ENCODE measurements at regions not wholly inside any gene's neighbourhood (a gene's known extent, or its start where the extent isn't known, plus 50 kb on each side); places are given as distances from the start of the nearest gene placed in this dataset.

GRCh38 chr7:128145191-128145590 lies 95.9 kb upstream of the LEP start:
- no peak for DNase-seq (ENCODE audit: low read depth in 4 of 4, low spot score in 3 of 4)

- no peak for DNase-seq (ENCODE audit: low read depth in 4 of 4, low spot score in 3 of 4)
These were observed 95.0 kb upstream of the LEP start for GRCh38 chr7:128146052-128146451.

DNA sequence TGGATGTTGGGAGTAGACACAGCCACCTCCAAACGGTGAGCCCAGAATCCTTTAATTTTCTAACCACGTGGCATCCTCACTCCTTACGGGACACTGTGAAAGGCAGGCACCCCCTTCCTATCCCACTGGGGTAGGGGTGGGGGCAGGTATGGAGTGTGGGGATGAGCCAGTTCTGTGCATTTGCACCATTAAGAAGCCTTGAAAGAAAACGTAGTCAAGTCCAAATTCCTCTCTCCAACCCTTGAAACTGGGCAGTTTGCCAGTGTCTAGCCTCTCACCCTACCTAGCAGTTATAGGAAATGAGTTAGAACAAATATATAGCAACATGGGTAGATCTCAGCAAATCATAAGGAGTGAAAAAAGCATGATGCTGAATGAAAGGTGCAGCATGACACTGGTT lies 92.4 kb upstream of the LEP start:
- DNase-seq (ENCODE audit: low read depth in 4 of 4, low spot score in 3 of 4), result no peak

- DNase-seq (ENCODE audit: low read depth in 4 of 4, low spot score in 3 of 4), result no peak
These were observed 90.7 kb upstream of the LEP start for GRCh38 chr7:128150223-128150865.

DNA sequence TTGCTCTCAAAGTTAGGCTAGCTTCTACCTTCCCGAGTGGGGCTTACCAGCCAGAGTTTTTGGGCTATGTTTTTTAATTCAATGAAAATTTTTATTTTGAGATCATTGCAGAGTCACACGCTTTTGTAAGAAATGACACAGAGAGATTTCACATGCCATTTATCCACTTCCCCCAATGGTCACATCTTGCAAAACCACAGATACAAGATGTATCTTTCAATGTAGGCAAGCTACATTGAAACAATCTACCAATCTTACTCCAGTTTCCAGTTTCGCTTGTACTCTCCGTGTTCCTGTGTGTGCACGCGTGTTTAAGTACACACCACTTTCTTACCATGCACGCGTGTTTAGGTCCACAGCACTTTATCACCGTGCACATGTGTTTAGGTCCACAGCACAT lies 89.4 kb upstream of the LEP start:
- DNase-seq (ENCODE audit: low read depth in 4 of 4, low spot score in 3 of 4), result no peak

DNA sequence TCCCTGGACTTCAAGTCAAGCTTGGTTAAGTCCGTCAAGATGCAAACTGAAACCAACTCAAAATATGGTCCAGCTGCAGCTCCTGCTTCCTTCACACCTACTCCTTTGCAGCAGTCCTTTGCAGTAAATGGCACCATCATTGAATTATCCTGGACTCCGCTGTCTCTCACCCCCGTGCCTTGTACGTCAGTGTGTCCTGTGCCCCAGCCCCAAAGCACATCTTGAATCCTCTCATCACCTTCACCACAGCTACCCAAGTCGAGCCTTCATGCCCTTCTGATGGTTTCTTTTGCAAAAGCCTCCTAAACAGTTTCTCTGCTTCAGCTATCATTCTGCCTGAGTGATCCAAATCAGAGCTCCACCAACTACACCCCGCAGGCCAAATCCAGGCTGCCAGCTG lies 88.4 kb upstream of the LEP start:
- DNase-seq (ENCODE audit: low read depth in 4 of 4, low spot score in 3 of 4), result no peak

- DNase-seq (ENCODE audit: low read depth in 4 of 4, low spot score in 3 of 4), result no peak
These were observed 87.6 kb upstream of the LEP start for GRCh38 chr7:128153436-128153835.

GRCh38 chr7:128154504-128154903 lies 86.6 kb upstream of the LEP start:
- no peak for DNase-seq (ENCODE audit: low read depth in 4 of 4, low spot score in 3 of 4)

- no peak for DNase-seq (ENCODE audit: low read depth in 4 of 4, low spot score in 3 of 4)
These were observed 85.9 kb upstream of the LEP start for GRCh38 chr7:128155100-128155740.

DNA sequence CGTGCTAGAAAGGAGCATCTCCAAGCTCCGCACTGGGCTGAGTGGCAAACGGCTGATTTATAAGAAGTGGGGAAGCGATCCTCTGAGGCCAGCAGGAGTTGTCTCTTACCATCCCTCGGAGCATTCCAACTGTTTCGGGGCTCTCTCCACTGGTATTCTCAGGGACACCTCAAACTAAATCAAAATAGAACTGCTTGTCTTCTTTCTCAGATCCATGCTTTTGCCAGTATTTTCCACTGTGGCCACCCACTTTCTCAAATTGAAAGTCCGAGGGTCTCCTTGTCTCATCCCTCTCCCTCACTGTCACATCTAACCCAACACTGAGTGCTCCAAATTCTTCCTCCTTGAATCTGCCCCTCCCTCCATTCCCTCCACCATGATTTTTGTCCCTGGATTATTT lies 83.2 kb upstream of the LEP start:
- DNase-seq (ENCODE audit: low read depth in 4 of 4, low spot score in 3 of 4), result no peak

- no peak for DNase-seq (ENCODE audit: low read depth in 4 of 4, low spot score in 3 of 4)
These were observed 82.7 kb upstream of the LEP start for GRCh38 chr7:128158370-128158769.

DNA sequence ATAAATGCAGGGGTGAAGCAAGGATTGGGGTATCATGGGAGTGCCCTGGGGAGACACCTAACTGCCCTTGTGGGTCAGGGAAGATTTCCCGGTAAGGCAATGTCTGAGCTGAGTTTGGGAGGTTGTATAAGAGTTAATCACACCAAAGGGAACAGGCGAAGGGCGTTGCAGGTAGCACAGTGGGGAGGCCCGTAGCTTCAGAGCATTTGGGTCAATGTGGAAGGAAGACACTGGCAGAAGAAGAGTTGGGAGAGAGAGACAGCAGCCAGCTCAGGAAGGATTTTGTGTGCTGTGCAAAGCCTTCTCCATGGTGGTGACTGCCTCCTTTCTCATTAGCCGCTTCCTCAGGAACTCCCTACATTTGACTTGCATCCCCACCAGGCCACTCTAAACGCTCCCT lies 80.8 kb upstream of the LEP start:
- no peak for DNase-seq (ENCODE audit: low read depth in 4 of 4, low spot score in 3 of 4)

- no peak for DNase-seq (ENCODE audit: low read depth in 4 of 4, low spot score in 3 of 4)
These were observed 79.5 kb upstream of the LEP start for GRCh38 chr7:128161466-128162125.

DNA sequence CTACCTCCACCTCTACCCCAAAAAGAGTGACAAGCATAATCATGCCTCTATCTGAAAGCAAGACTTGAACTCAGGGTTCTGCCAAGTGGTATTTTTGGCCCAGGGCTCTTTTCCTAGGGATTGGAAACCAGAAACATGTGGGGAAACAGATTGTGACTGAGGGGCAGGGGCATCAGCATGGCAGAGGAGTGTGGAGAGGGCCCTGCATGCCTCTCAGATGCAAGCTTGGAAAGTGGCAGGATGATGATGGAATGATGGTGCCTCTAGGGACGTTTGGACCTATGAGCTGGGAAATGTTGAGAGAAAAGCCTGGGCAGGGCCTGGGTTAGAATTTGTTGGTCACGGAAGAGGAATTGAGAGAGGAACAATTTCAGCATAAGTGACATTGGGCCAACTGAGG lies 78.4 kb upstream of the LEP start:
- DNase-seq (ENCODE audit: low read depth in 4 of 4, low spot score in 3 of 4), result no peak

DNA sequence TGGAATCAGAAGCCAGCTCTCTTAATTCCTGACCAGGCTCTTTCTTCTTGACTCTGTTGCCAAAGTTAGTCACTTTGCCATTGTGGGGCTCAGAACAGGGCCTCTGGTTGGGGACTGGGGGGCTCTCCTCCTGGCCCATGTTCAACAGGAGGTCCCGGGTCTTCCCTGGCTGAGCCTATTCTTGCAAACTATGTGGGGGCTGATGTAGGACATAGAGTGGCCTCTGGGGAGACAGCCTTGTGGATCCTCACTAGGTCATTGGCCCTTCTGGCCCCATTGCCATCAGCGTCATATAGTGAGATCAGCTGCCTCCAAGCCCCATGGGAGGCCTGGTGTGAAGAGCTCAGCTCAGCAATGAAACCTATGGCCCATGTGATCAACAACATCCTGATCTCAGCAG lies 77.6 kb upstream of the LEP start:
- no peak for DNase-seq (ENCODE audit: low read depth in 4 of 4, low spot score in 3 of 4)

- DNase-seq (ENCODE audit: low read depth in 4 of 4, low spot score in 3 of 4), result no peak
These were observed 76.8 kb upstream of the LEP start for GRCh38 chr7:128164061-128164954.

DNA sequence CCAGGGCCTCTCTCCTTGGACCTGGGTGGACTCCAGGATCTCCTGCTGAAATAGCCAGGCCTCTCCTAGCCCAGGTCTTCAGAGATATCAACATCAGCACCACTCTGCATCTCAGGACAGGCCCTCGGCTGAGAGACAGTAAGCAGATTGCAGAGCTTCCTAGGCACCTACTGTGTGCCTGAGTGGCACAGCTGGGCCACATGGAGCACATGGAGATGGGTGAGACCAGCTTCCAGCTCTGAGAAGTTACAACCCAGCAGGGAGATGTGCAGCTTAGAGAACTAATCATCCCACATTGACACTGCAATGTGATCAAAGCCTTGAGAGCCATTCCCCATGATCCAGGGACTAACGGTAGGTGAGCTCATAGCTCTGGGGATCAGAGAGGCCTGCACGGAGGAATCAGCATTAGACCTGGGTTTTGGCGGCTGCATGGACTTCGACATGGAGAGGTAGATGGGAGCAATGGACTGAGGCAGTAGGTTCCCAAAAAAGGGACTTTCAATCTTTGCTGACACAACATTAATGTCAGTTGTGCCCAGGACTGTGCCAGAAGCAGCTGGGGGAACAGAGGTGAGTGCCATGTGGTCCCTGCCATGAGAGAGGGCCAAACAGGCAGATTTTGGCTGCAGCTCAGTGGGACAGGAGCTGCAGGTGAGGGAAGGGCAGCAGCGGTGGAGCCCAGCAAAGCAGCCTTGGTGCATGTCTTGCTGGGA lies 76.0 kb upstream of the LEP start:
- no peak for DNase-seq (ENCODE audit: low read depth in 4 of 4, low spot score in 3 of 4)

GRCh38 chr7:128165927-128166420 lies 75.1 kb upstream of the LEP start:
- DNase-seq (ENCODE audit: low read depth in 4 of 4, low spot score in 3 of 4), result no peak

DNA sequence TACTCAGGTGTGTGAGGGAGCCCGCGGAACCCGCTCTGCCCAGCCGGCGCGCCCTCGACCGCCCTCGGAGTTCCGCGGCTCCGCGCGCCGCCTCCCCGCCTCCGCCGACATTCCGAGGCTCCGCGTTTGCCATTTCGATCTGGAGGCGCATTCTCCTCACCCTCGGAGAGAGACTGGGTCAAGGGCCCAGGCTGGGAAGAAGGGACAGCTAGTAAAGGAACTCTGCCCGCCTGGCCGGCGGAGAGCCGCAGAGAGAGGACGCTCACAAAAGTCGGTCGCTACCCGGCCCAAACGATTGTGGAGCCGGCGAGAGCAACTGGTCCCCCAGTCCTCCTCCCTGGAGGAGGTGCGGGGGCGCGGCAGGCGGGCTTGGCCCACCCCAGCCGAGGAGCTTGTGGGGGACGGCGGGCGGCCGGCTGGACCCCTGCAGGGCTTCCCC lies 74.5 kb upstream of the LEP start:
- DNase-seq (ENCODE audit: low read depth in 4 of 4, low spot score in 3 of 4), result no peak

DNA sequence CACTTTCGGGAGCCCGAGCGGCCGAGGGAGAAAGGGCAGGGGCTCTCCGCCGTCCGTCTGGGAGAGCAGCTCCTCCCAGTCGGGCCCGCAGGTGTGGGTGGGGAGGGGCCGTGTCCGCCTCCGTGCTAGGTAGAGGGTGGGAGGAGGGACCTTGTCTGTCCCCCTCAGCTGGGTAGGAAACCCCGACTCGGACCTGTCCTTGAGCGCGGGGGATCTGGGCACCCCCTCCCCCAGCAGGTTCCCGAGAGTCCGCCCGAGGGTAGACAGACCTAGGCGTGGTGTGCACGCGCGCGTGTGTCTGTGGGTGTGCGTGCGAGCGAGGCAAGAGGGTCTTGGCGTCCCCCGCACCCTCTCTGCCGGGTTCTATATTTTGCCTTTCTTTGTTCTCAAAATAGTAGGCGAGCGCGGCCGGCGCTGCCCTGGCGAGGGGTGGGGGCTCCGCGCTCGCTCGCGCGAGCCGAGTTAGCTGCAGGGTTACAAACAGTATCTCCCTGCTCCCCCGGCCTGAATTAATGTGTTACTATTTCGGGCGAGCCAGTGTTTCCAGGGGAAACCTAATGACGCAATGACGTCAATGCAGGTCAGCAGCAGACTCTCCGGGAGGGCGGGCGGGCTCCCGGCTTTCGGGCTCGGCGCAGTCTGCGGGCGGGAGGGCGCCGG lies 73.9 kb upstream of the LEP start:
- DNase-seq (ENCODE audit: low read depth in 4 of 4, low spot score in 3 of 4), result peak in 3 of 4 donors; percentile 59 to 66 (median 65)
